WTC11 (cell line): ENCODE measurements at regions not wholly inside any gene's neighbourhood (a gene's known extent, or its start where the extent isn't known, plus 50 kb on each side); places are given as distances from the start of the nearest gene placed in this dataset.

Experiments
- ATAC-seq: fragments of 200-7000 bp; cut with Tn5 transposase; 2 replicates; pipeline ENCODE4 v1.10.0; 2021; ENCODE audit warnings: mild to moderate bottlenecking, moderate library complexity
- CTCF ChIA-PET: fragments of 300-600 bp; sonication (Branson Sonifier 250); formaldehyde crosslinking; loops from one replicate; lab custom pipeline; 2021; ENCODE audit warnings: antibody characterized with exemption; lab: Charles Lee
- POLR2A ChIA-PET: fragments of 350-600 bp; sonication (Branson Sonifier 250); formaldehyde crosslinking; loops from one replicate; lab custom pipeline; 2021; ENCODE audit warnings: antibody characterized with exemption; lab: Charles Lee
- DNase-seq: peaks from one replicate; pipeline ENCODE4 v3.0.0; 2021; ENCODE audit warnings: low spot score
- H3K27ac Mint-ChIP-seq: 2 replicates; pipeline ENCODE4 v1.8.0; 2021; ENCODE audit warnings: mixed read lengths
- H3K27me3 Mint-ChIP-seq: 2 replicates; pipeline ENCODE4 v1.8.0; 2021; ENCODE audit warnings: low read depth, mild to moderate bottlenecking, moderate library complexity, mixed read lengths
- H3K36me3 Mint-ChIP-seq: 2 replicates; pipeline ENCODE4 v1.8.0; 2021; ENCODE audit warnings: mixed read lengths
- H3K4me1 Mint-ChIP-seq: 2 replicates; pipeline ENCODE4 v1.8.0; 2022; ENCODE audit warnings: mixed read lengths
- H3K4me3 Mint-ChIP-seq: 2 replicates; pipeline ENCODE4 v1.8.0; 2021; ENCODE audit warnings: mild to moderate bottlenecking, moderate library complexity, mixed read lengths
- H3K9me3 Mint-ChIP-seq: 2 replicates; pipeline ENCODE4 v1.8.0; 2021; ENCODE audit warnings: mixed read lengths
- CREB1 ChIP-seq: sonication (generic); formaldehyde crosslinking; IDR thresholded peaks from 2 replicates; pipeline ENCODE4 v1.8.0; 2023; ENCODE audit warnings: mild to moderate bottlenecking, missing genetic modification reagents
- ELF4 ChIP-seq: sonication (generic); formaldehyde crosslinking; IDR thresholded peaks from 2 replicates; pipeline ENCODE4 v1.8.1; 2022; ENCODE audit warnings: low read depth, mild to moderate bottlenecking, moderate library complexity, missing genetic modification reagents
- EMX1 ChIP-seq: fragments of 250-450 bp; sonication (Bioruptor Pico); IDR thresholded peaks from 2 replicates; pipeline ENCODE4 v1.8.0; 2021; ENCODE audit warnings: mild to moderate bottlenecking
- JAZF1 ChIP-seq: fragments of 250-450 bp; sonication (Bioruptor Pico); IDR thresholded peaks from 2 replicates; pipeline ENCODE4 v1.9.0; 2021; ENCODE audit warnings: moderate library complexity, mild to moderate bottlenecking, inconsistent platforms
- NR1H2 ChIP-seq: sonication (generic); formaldehyde crosslinking; IDR thresholded peaks from 2 replicates; pipeline ENCODE4 v1.9.0; 2021; ENCODE audit warnings: mild to moderate bottlenecking, moderate library complexity, missing genetic modification reagents
- PREB ChIP-seq: sonication (generic); formaldehyde crosslinking; IDR thresholded peaks from 2 replicates; pipeline ENCODE4 v1.8.1; 2022; ENCODE audit warnings: mild to moderate bottlenecking, missing genetic modification reagents, moderate library complexity, borderline replicate concordance
- PRRX2 ChIP-seq: fragments of 250-450 bp; sonication (Bioruptor Pico); IDR thresholded peaks from 2 replicates; pipeline ENCODE4 v1.8.0; 2021; ENCODE audit warnings: mild to moderate bottlenecking
- RELA ChIP-seq: sonication (generic); formaldehyde crosslinking; IDR thresholded peaks from 2 replicates; pipeline ENCODE4 v1.8.1; 2022; ENCODE audit warnings: missing genetic modification reagents, mild to moderate bottlenecking, borderline replicate concordance
- SMAD4 ChIP-seq: sonication (generic); formaldehyde crosslinking; IDR thresholded peaks from 2 replicates; pipeline ENCODE4 v1.8.0; 2022; ENCODE audit warnings: mild to moderate bottlenecking, missing genetic modification reagents
- STAT6 ChIP-seq: sonication (generic); formaldehyde crosslinking; conservative IDR thresholded peaks from 2 replicates; pipeline ENCODE4 v1.8.1; 2023; ENCODE audit warnings: mild to moderate bottlenecking, low read depth, missing genetic modification reagents, moderate library complexity
- TCF7 ChIP-seq: sonication (generic); formaldehyde crosslinking; IDR thresholded peaks from 2 replicates; pipeline ENCODE4 v1.8.0; 2022; ENCODE audit warnings: mild to moderate bottlenecking, low read depth, missing genetic modification reagents, moderate library complexity
- USF2 ChIP-seq: sonication (generic); formaldehyde crosslinking; IDR thresholded peaks from 2 replicates; pipeline ENCODE4 v1.8.1; 2023; ENCODE audit warnings: mild to moderate bottlenecking, missing genetic modification reagents, moderate library complexity
- ZMAT4 ChIP-seq: fragments of 250-450 bp; sonication (Bioruptor Pico); IDR thresholded peaks from 2 replicates; pipeline ENCODE4 v1.9.0; 2021; ENCODE audit warnings: mild to moderate bottlenecking
- ZNF219 ChIP-seq: sonication (generic); formaldehyde crosslinking; IDR thresholded peaks from 2 replicates; pipeline ENCODE4 v1.8.0; 2023; ENCODE audit warnings: missing genetic modification reagents, mild to moderate bottlenecking, borderline replicate concordance
- ZNF263 ChIP-seq: sonication (generic); formaldehyde crosslinking; IDR thresholded peaks from 2 replicates; pipeline ENCODE4 v1.8.1; 2022; ENCODE audit warnings: low read depth, mild to moderate bottlenecking, moderate library complexity, missing genetic modification reagents
- ZNF281 ChIP-seq: sonication (generic); formaldehyde crosslinking; IDR thresholded peaks from 2 replicates; pipeline ENCODE4 v1.8.0; 2023; ENCODE audit warnings: mild to moderate bottlenecking, missing genetic modification reagents
- TF ChIP-seq, protein P1 (sequence below): sonication (generic); formaldehyde crosslinking; IDR thresholded peaks from 2 replicates; pipeline ENCODE4 v1.8.1; 2022; ENCODE audit warnings: low read depth, mild to moderate bottlenecking, moderate library complexity, missing genetic modification reagents, borderline replicate concordance
- TF ChIP-seq, protein P2 (sequence below): sonication (generic); formaldehyde crosslinking; IDR thresholded peaks from 2 replicates; pipeline ENCODE4 v1.8.1; 2022; ENCODE audit warnings: mild to moderate bottlenecking, moderate library complexity, missing genetic modification reagents

- Mint-ChIP-seq H3K4me3 (no peak overlapping the region), H3K27me3 (no peaks in the 10 kb centered on the region), H3K36me3 (peaks cover 21% of the 10 kb centered on the region), H3K9me3 (peaks cover 21% of the 10 kb centered on the region), H3K4me1 (peaks cover 11% of the 10 kb centered on the region; the same call in 1 of the 2 replicates), H3K27ac (no peak overlapping the region)
- DNase-seq (no peak), ATAC-seq (no peak)
- POLR2A ChIA-PET = no interaction called here
- TF ChIP-seq EMX1 (no peak), PRRX2 (CRISPR knock-in tag) (no peak), USF2 (CRISPR knock-in tag) (no peak), ZNF281 (no peak), ZNF219 (CRISPR knock-in tag) (no peak), ZNF263 (CRISPR knock-in tag) (no peak), CREB1 (CRISPR knock-in tag) (no peak), RELA (CRISPR knock-in tag) (no peak), JAZF1 (CRISPR knock-in tag) (no peak), STAT6 (CRISPR knock-in tag) (no peak), SMAD4 (CRISPR knock-in tag) (no peak), PREB (CRISPR knock-in tag) (no peak), NR1H2 (CRISPR knock-in tag) (no peak), TCF7 (no peak), ZMAT4 (CRISPR knock-in tag) (no peak), ELF4 (CRISPR knock-in tag) (no peak)
- TF ChIP-seq, protein P1, sequence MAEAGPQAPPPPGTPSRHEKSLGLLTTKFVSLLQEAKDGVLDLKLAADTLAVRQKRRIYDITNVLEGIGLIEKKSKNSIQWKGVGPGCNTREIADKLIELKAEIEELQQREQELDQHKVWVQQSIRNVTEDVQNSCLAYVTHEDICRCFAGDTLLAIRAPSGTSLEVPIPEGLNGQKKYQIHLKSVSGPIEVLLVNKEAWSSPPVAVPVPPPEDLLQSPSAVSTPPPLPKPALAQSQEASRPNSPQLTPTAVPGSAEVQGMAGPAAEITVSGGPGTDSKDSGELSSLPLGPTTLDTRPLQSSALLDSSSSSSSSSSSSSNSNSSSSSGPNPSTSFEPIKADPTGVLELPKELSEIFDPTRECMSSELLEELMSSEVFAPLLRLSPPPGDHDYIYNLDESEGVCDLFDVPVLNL = no peak
- TF ChIP-seq, protein P2, sequence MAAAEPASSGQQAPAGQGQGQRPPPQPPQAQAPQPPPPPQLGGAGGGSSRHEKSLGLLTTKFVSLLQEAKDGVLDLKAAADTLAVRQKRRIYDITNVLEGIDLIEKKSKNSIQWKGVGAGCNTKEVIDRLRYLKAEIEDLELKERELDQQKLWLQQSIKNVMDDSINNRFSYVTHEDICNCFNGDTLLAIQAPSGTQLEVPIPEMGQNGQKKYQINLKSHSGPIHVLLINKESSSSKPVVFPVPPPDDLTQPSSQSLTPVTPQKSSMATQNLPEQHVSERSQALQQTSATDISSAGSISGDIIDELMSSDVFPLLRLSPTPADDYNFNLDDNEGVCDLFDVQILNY = no peak
- CTCF ChIA-PET = no interaction called here
Observed at GRCh38 chr14:27223906-27224305, 626.1 kb upstream of the NOVA1 start.
